ENCODE measurements at regions not wholly inside any gene's neighbourhood (a gene's known extent, or its start where the extent isn't known, plus 50 kb on each side); places are given as distances from the start of the nearest gene placed in this dataset.

- no peak overlapping the region for H3K27ac ChIP-seq
- no peak for TF ChIP-seq BHLHE40 (IDR thresholded peaks at IDR 0.05; ENCODE audit: low read depth, low read length)
- TF ChIP-seq CHD2 (IDR thresholded peaks at IDR 0.05; ENCODE audit: low read length, partially characterized antibody), result no peak
- no peak for TF ChIP-seq ZFP36 (IDR thresholded peaks at IDR 0.05; ENCODE audit: borderline replicate concordance, partially characterized antibody)
- TF ChIP-seq RNF2 (IDR thresholded peaks at IDR 0.05; ENCODE audit: borderline replicate concordance, low read depth), result no peak
- TF ChIP-seq KDM5A (IDR thresholded peaks at IDR 0.05), result no peak
- TF ChIP-seq MAX (IDR thresholded peaks at IDR 0.05), result no peak
- TF ChIP-seq ZC3H11A (IDR thresholded peaks at IDR 0.05), result no peak
- no peak for TF ChIP-seq HOXB5 (CRISPR knock-in tag; IDR thresholded peaks at IDR 0.05)
- TF ChIP-seq PBX3 (IDR thresholded peaks at IDR 0.05), result no peak
- DNase-seq (ENCODE audit: low read depth in 1 of 2, low spot score in 1 of 2) (no peak), ATAC-seq (no peak), FAIRE-seq (no peak)
- WGBS (ENCODE audit: missing lambda C conversion rate), result 32% methylated on average over 12 of the region's 12 CpGs
- CTCF ChIA-PET, result no interaction called here
- no peaks in the 10 kb centered on the region for H3K4me1 ChIP-seq
- H3K9me3 ChIP-seq, result no peaks in the 10 kb centered on the region; the same call in 2 of the 3 replicates
- POLR2A ChIA-PET, result no interaction called here
- no peak overlapping the region for H3K4me2 ChIP-seq
- no peak overlapping the region for H3K4me3 ChIP-seq
Measured at GRCh38 chr16:17942067-17942466, 394.5 kb downstream of the NPIPA8 start.

- no peaks in the 10 kb centered on the region for H3K4me1 ChIP-seq
Measured at GRCh38 chr16:17940584-17941364, 395.8 kb downstream of the NPIPA8 start.

More at GRCh38 chr16:17940584-17941364, 395.8 kb downstream of the NPIPA8 start:
- ATAC-seq (no peak), FAIRE-seq (no peak), DNase-seq (ENCODE audit: low read depth in 1 of 2, low spot score in 1 of 2) (no peak)
- ChIA-PET POLR2A (no interaction called here), CTCF (no interaction called here)
- Histone ChIP-seq H3K4me2 (no peak overlapping the region), H3K4me3 (no peak overlapping the region), H3K27ac (no peak overlapping the region), H3K9me3 (no peaks in the 10 kb centered on the region; the same call in 2 of the 3 replicates)
- TF ChIP-seq EP300 (IDR thresholded peaks at IDR 0.05), result no peak
- TF ChIP-seq HOXA7 (CRISPR knock-in tag; IDR thresholded peaks at IDR 0.05), result no peak
- no peak for TF ChIP-seq SREBF2 (IDR thresholded peaks at IDR 0.05)
- TF ChIP-seq PBX3 (IDR thresholded peaks at IDR 0.05), result no peak
- TF ChIP-seq ZFP36 (IDR thresholded peaks at IDR 0.05; ENCODE audit: borderline replicate concordance, partially characterized antibody), result no peak
- TF ChIP-seq HMGXB4 (CRISPR knock-in tag; IDR thresholded peaks at IDR 0.05; ENCODE audit: borderline replicate concordance), result no peak
- no peak for TF ChIP-seq HES2 (IDR thresholded peaks at IDR 0.05)
- TF ChIP-seq CBX8 (IDR thresholded peaks at IDR 0.05), result no peak
- TF ChIP-seq CEBPB (IDR thresholded peaks at IDR 0.05), result no peak
- no peak for TF ChIP-seq TP53 (CRISPR knock-in tag; IDR thresholded peaks at IDR 0.05)
- 4% methylated on average over 8 of the region's 8 CpGs for WGBS (ENCODE audit: missing lambda C conversion rate)
